ENCODE measurements at regions not wholly inside any gene's neighbourhood (a gene's known extent, or its start where the extent isn't known, plus 50 kb on each side); places are given as distances from the start of the nearest gene placed in this dataset.

GRCh38 chr21:17925000-17925610 is 105.9 kb upstream of the C21orf91 start:
- Histone ChIP-seq H3K27ac (replicated peaks) (no peak overlapping the region), H3K27me3 (ENCODE audit: insufficient read depth, poor library complexity, severe bottlenecking) (no peaks in the 10 kb centered on the region), H3K4me3 (replicated peaks; ENCODE audit: insufficient read depth, low read length) (no peak overlapping the region)
- DNase-seq (ENCODE audit: low read depth in 1 of 2, low spot score in 1 of 2) = peak; percentile 33 to 53
- TF ChIP-seq, protein P1, sequence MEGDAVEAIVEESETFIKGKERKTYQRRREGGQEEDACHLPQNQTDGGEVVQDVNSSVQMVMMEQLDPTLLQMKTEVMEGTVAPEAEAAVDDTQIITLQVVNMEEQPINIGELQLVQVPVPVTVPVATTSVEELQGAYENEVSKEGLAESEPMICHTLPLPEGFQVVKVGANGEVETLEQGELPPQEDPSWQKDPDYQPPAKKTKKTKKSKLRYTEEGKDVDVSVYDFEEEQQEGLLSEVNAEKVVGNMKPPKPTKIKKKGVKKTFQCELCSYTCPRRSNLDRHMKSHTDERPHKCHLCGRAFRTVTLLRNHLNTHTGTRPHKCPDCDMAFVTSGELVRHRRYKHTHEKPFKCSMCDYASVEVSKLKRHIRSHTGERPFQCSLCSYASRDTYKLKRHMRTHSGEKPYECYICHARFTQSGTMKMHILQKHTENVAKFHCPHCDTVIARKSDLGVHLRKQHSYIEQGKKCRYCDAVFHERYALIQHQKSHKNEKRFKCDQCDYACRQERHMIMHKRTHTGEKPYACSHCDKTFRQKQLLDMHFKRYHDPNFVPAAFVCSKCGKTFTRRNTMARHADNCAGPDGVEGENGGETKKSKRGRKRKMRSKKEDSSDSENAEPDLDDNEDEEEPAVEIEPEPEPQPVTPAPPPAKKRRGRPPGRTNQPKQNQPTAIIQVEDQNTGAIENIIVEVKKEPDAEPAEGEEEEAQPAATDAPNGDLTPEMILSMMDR (IDR thresholded peaks at IDR 0.05; ENCODE audit: insufficient read depth, low read length) = peak; percentile 96
- TF ChIP-seq POLR2AphosphoS5 (IDR thresholded peaks at IDR 0.05; ENCODE audit: low read depth) (no peak), SPI1 (IDR thresholded peaks at IDR 0.05; ENCODE audit: borderline replicate concordance, low read depth) (no peak)

- Histone ChIP-seq H3K27me3 (ENCODE audit: insufficient read depth, poor library complexity, severe bottlenecking) (no peaks in the 10 kb centered on the region), H3K27ac (replicated peaks) (no peak overlapping the region), H3K4me3 (replicated peaks; ENCODE audit: insufficient read depth, low read length) (no peak overlapping the region)
- DNase-seq (ENCODE audit: low read depth in 1 of 2, low spot score in 1 of 2) = no peak
- TF ChIP-seq POLR2AphosphoS5 (IDR thresholded peaks at IDR 0.05; ENCODE audit: low read depth) = no peak
Measured at GRCh38 chr21:17921579-17922530, 102.7 kb upstream of the C21orf91 start.

- TF ChIP-seq, protein P2, sequence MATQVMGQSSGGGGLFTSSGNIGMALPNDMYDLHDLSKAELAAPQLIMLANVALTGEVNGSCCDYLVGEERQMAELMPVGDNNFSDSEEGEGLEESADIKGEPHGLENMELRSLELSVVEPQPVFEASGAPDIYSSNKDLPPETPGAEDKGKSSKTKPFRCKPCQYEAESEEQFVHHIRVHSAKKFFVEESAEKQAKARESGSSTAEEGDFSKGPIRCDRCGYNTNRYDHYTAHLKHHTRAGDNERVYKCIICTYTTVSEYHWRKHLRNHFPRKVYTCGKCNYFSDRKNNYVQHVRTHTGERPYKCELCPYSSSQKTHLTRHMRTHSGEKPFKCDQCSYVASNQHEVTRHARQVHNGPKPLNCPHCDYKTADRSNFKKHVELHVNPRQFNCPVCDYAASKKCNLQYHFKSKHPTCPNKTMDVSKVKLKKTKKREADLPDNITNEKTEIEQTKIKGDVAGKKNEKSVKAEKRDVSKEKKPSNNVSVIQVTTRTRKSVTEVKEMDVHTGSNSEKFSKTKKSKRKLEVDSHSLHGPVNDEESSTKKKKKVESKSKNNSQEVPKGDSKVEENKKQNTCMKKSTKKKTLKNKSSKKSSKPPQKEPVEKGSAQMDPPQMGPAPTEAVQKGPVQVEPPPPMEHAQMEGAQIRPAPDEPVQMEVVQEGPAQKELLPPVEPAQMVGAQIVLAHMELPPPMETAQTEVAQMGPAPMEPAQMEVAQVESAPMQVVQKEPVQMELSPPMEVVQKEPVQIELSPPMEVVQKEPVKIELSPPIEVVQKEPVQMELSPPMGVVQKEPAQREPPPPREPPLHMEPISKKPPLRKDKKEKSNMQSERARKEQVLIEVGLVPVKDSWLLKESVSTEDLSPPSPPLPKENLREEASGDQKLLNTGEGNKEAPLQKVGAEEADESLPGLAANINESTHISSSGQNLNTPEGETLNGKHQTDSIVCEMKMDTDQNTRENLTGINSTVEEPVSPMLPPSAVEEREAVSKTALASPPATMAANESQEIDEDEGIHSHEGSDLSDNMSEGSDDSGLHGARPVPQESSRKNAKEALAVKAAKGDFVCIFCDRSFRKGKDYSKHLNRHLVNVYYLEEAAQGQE (IDR thresholded peaks at IDR 0.05; ENCODE audit: insufficient replicate concordance, low read depth) = no peak
- no peak for TF ChIP-seq POLR2AphosphoS5 (IDR thresholded peaks at IDR 0.05; ENCODE audit: low read depth)
- no peak for TF ChIP-seq GABPA (IDR thresholded peaks at IDR 0.05; ENCODE audit: low read depth)
- TF ChIP-seq, protein P1 (IDR thresholded peaks at IDR 0.05; ENCODE audit: insufficient read depth, low read length) = no peak
- no peak for TF ChIP-seq SPI1 (IDR thresholded peaks at IDR 0.05; ENCODE audit: borderline replicate concordance, low read depth)
- H3K4me3 ChIP-seq (replicated peaks; ENCODE audit: insufficient read depth, low read length) = no peak overlapping the region
Measured at GRCh38 chr21:17915976-17916375, 96.8 kb upstream of the C21orf91 start.

DNA sequence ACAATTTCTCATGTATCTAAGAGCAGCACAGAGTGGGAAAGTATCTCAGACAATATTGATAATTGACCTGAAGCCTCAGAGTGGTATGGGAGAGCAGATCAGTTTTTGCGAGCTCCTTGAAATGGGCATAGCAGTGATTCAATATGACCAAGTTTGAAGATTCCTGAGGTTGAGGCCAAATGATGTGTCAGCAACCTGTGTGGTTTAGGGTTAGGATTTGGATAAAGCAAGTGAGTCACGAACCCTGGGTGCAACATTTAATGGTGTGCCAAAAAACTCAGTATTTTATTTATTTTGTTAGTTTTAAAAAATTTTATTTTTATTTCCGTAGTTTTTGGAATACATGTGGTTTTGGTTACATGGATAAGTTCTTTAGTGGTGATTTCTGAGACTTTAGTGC is 92.5 kb upstream of the C21orf91 start:
- Histone ChIP-seq H3K27ac (replicated peaks) (no peak overlapping the region), H3K4me3 (replicated peaks; ENCODE audit: insufficient read depth, low read length) (no peak overlapping the region), H3K27me3 (ENCODE audit: insufficient read depth, poor library complexity, severe bottlenecking) (no peaks in the 10 kb centered on the region)
- TF ChIP-seq GABPA (IDR thresholded peaks at IDR 0.05; ENCODE audit: low read depth) (no peak), SPI1 (IDR thresholded peaks at IDR 0.05; ENCODE audit: borderline replicate concordance, low read depth) (no peak)
- TF ChIP-seq, protein P2 (IDR thresholded peaks at IDR 0.05; ENCODE audit: insufficient replicate concordance, low read depth) = no peak
- TF ChIP-seq, protein P1 (IDR thresholded peaks at IDR 0.05; ENCODE audit: insufficient read depth, low read length) = no peak
- DNase-seq (ENCODE audit: low read depth in 1 of 2, low spot score in 1 of 2) = no peak

More at GRCh38 chr21:17915976-17916375, 96.8 kb upstream of the C21orf91 start:
- Histone ChIP-seq H3K27ac (replicated peaks) (no peak overlapping the region), H3K27me3 (ENCODE audit: insufficient read depth, poor library complexity, severe bottlenecking) (no peaks in the 10 kb centered on the region)
- DNase-seq (ENCODE audit: low read depth in 1 of 2, low spot score in 1 of 2) = no peak

All from HL-60 (cell line).